22Rv1 (cell line): ENCODE measurements at regions not wholly inside any gene's neighbourhood (a gene's known extent, or its start where the extent isn't known, plus 50 kb on each side); places are given as distances from the start of the nearest gene placed in this dataset.

ENCODE experiments used
- ZFX ChIP-seq: fragments of 450-650 bp; IDR thresholded peaks from 2 replicates; pipeline ENCODE4 v1.6.1; 2017; ENCODE audit warnings: antibody characterized with exemption, borderline replicate concordance
- TF ChIP-seq, protein P1 (sequence below): fragments of 450-650 bp; IDR thresholded peaks from 2 replicates; pipeline ENCODE4 v1.5.1; 2017; ENCODE audit warnings: mild to moderate bottlenecking

DNA sequence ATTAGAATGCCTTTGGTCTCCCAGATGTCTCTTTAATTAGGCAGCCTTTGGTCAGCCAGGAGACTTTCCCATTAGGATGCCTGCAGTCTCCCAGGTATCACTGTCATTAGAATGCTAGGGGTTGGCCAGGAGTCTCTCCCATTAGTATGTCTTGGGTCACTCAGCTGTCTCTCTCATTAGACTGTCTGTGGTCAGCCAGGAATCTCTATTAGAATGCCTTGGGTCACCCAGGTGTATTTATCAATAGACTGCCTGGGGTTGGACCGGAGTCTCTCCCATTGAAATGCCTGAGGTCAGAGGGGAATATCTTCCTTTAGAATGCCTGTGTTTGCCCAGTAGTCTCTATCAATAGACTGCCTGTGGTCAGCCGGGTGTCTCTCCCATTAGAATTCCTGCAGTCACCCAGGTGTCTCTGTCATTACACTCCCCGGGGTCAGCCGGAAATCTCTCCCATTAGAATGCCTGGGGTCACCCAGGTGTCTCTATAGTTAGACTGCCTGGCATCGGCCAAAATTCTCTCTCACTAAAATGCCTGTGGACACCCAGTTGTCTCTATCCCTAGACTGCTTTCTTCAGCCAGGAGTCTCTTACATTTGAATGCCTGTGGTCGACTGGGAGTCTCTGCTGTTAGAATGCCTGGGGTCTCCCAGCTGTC lies 1460.3 kb downstream of the UQCRFS1 start:
- TF ChIP-seq, protein P1, sequence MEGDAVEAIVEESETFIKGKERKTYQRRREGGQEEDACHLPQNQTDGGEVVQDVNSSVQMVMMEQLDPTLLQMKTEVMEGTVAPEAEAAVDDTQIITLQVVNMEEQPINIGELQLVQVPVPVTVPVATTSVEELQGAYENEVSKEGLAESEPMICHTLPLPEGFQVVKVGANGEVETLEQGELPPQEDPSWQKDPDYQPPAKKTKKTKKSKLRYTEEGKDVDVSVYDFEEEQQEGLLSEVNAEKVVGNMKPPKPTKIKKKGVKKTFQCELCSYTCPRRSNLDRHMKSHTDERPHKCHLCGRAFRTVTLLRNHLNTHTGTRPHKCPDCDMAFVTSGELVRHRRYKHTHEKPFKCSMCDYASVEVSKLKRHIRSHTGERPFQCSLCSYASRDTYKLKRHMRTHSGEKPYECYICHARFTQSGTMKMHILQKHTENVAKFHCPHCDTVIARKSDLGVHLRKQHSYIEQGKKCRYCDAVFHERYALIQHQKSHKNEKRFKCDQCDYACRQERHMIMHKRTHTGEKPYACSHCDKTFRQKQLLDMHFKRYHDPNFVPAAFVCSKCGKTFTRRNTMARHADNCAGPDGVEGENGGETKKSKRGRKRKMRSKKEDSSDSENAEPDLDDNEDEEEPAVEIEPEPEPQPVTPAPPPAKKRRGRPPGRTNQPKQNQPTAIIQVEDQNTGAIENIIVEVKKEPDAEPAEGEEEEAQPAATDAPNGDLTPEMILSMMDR, result no peak
- TF ChIP-seq ZFX, result no peak
